PC-3 (cell line): ENCODE measurements at regions not wholly inside any gene's neighbourhood (a gene's known extent, or its start where the extent isn't known, plus 50 kb on each side); places are given as distances from the start of the nearest gene placed in this dataset.

Experiments used
- CTCF ChIP-seq: fragments of 300-600 bp; sonication (generic); conservative IDR thresholded peaks from 2 replicates; pipeline ENCODE4 v1.5.1; 2017; ENCODE audit warnings: antibody characterized with exemption, low read depth, mild to moderate bottlenecking, low read length
- EZH2 ChIP-seq: fragments of 300-600 bp; sonication (generic); IDR thresholded peaks from one replicate; pipeline ENCODE4 v1.6.1; 2017; ENCODE audit warnings: antibody characterized with exemption, mild to moderate bottlenecking, low read length; ENCODE audit not compliant: unreplicated experiment

- no peak for TF ChIP-seq CTCF
- TF ChIP-seq EZH2, result no peak
These were observed 1793.2 kb upstream of the PCDH20 start for GRCh38 chr13:63208826-63209225.
